GM23338 (cell line): ENCODE measurements at regions not wholly inside any gene's neighbourhood (a gene's known extent, or its start where the extent isn't known, plus 50 kb on each side); places are given as distances from the start of the nearest gene placed in this dataset.

Experiments
- ATAC-seq: fragments of 200-7000 bp; cut with Tn5 transposase; 3 replicates; pipeline ENCODE4 v1.9.1; 2020
- DNase-seq: peaks from one replicate; pipeline ENCODE4 v3.0.0-alpha.2; 2015; ENCODE audit warnings: low spot score
- H2AFZ ChIP-seq: fragments of 200-600 bp; sonication (generic); 2 replicates; pipeline ENCODE4 v1.8.0; 2016; ENCODE audit warnings: antibody characterized with exemption, mild to moderate bottlenecking, moderate library complexity
- H3F3A ChIP-seq: fragments of 200-600 bp; sonication (generic); replicated peaks from 2 replicates; pipeline ENCODE4 v1.8.0; 2017; ENCODE audit warnings: antibody characterized with exemption, mixed run types, low read depth
- H3K27ac ChIP-seq: fragments of 200-600 bp; sonication (generic); 2 replicates; pipeline ENCODE4 v1.6.1; 2016; ENCODE audit warnings: low read depth
- H3K27me3 ChIP-seq: fragments of 200-600 bp; sonication (generic); 2 replicates; pipeline ENCODE4 v1.8.0; 2016; ENCODE audit warnings: mild to moderate bottlenecking, mixed run types, moderate library complexity; ENCODE audit not compliant: insufficient read depth
- H3K36me3 ChIP-seq: fragments of 200-600 bp; sonication (generic); 2 replicates; pipeline ENCODE4 v1.8.0; 2016; ENCODE audit warnings: mild to moderate bottlenecking; ENCODE audit not compliant: insufficient read depth
- H3K4me1 ChIP-seq: fragments of 200-600 bp; sonication (generic); 2 replicates; pipeline ENCODE4 v1.8.0; 2016; ENCODE audit warnings: mild to moderate bottlenecking, moderate library complexity; ENCODE audit not compliant: insufficient read depth
- H3K4me2 ChIP-seq: fragments of 200-600 bp; sonication (generic); 2 replicates; pipeline ENCODE4 v1.7.1; 2017; ENCODE audit warnings: mixed run types
- H3K4me3 ChIP-seq: fragments of 200-600 bp; sonication (generic); 2 replicates; pipeline ENCODE4 v1.6.1; 2016; ENCODE audit warnings: mixed run types
- H3K79me2 ChIP-seq: fragments of 200-600 bp; sonication (generic); replicated peaks from 2 replicates; pipeline ENCODE4 v1.8.0; 2017; ENCODE audit warnings: mild to moderate bottlenecking; ENCODE audit not compliant: insufficient read depth
- H3K9me2 ChIP-seq: fragments of 200-600 bp; sonication (generic); 2 replicates; pipeline ENCODE4 v1.8.0; 2017; ENCODE audit not compliant: insufficient read depth
- H4K20me1 ChIP-seq: fragments of 200-600 bp; sonication (generic); replicated peaks from 2 replicates; pipeline ENCODE4 v1.8.0; 2017; ENCODE audit warnings: mild to moderate bottlenecking; ENCODE audit not compliant: insufficient read depth
- H3K27ac Mint-ChIP-seq: 2 replicates; pipeline ENCODE4 v1.8.0; 2020; ENCODE audit warnings: inconsistent platforms, mild to moderate bottlenecking, moderate library complexity, mixed read lengths
- H3K27me3 Mint-ChIP-seq: 3 replicates; pipeline ENCODE4 v1.8.0; 2022; ENCODE audit warnings: low read depth, mild to moderate bottlenecking, moderate library complexity, mixed read lengths, inconsistent platforms; ENCODE audit not compliant: insufficient read depth, poor library complexity
- H3K36me3 Mint-ChIP-seq: 3 replicates; pipeline ENCODE4 v1.8.0; 2021; ENCODE audit warnings: low read depth, mild to moderate bottlenecking, inconsistent platforms, moderate library complexity, mixed read lengths
- H3K4me1 Mint-ChIP-seq: 3 replicates; pipeline ENCODE4 v1.8.0; 2020; ENCODE audit warnings: mild to moderate bottlenecking, inconsistent platforms, mixed read lengths
- H3K4me3 Mint-ChIP-seq: 3 replicates; pipeline ENCODE4 v1.8.0; 2021; ENCODE audit warnings: moderate library complexity, mild to moderate bottlenecking, inconsistent platforms, mixed read lengths
- H3K9me3 Mint-ChIP-seq: 3 replicates; pipeline ENCODE4 v1.8.0; 2020; ENCODE audit warnings: moderate library complexity, mild to moderate bottlenecking, inconsistent platforms, mixed read lengths
- CTCF ChIP-seq, 2 experiments: fragments of 200-600 bp in 1 of 2; sonication (generic) in 1 of 2; conservative IDR thresholded peaks; 2 replicates each; pipeline versions ENCODE4 v1.5.1 to v1.6.1; 2016 to 2017; ENCODE audit warnings: antibody characterized with exemption in 2 of 2, low read depth in 2 of 2, mild to moderate bottlenecking in 2 of 2, moderate library complexity in 1 of 2
- ETS1 ChIP-seq: IDR thresholded peaks from 2 replicates; pipeline ENCODE4 v1.6.1; 2016; ENCODE audit warnings: antibody characterized with exemption
- EZH2 ChIP-seq: fragments of 200-600 bp; sonication (generic); IDR thresholded peaks from one replicate; pipeline ENCODE4 v1.8.0; 2017; ENCODE audit warnings: antibody characterized with exemption, mild to moderate bottlenecking, low read depth; ENCODE audit not compliant: unreplicated experiment
- POLR2AphosphoS5 ChIP-seq: IDR thresholded peaks from 2 replicates; pipeline ENCODE4 v1.6.1; 2016; ENCODE audit warnings: antibody characterized with exemption, low read depth
- ZNF114 ChIP-seq: fragments of 250-450 bp; sonication (Bioruptor Pico); IDR thresholded peaks from 2 replicates; pipeline ENCODE4 v1.5.0; 2020; ENCODE audit warnings: mild to moderate bottlenecking, moderate library complexity
- ZNF462 ChIP-seq: fragments of 250-450 bp; sonication (Bioruptor Pico); IDR thresholded peaks from 2 replicates; pipeline ENCODE4 v1.5.0; 2020; ENCODE audit warnings: mild to moderate bottlenecking, moderate library complexity

GRCh38 chr18:27600245-27600644 is 415.1 kb upstream of the CHST9 start (continued):
- TF ChIP-seq ZNF462 (CRISPR knock-in tag) (no peak), EZH2 (no peak), ZNF114 (no peak), ETS1 (no peak)

GRCh38 chr18:27599202-27599829 is 414.2 kb upstream of the CHST9 start:
- TF ChIP-seq CTCF (conservative IDR thresholded peaks at IDR 0.05; ENCODE audit: low read depth in 2 of 2), result peak; percentile 96
- TF ChIP-seq POLR2AphosphoS5, result no peak
- TF ChIP-seq ZNF462 (CRISPR knock-in tag), result no peak
- no peaks in the 10 kb centered on the region for H3F3A ChIP-seq
- H3K9me3 Mint-ChIP-seq, result peaks cover 13% of the 10 kb centered on the region
- H4K20me1 ChIP-seq, result no peaks in the 10 kb centered on the region
- no peaks in the 10 kb centered on the region for H3K79me2 ChIP-seq
- peaks cover 14% of the 10 kb centered on the region for H3K4me1 Mint-ChIP-seq
- H3K36me3 ChIP-seq, result no peaks in the 10 kb centered on the region
- H3K27ac ChIP-seq, result no peak overlapping the region
- peak; percentile 79 for DNase-seq
- H3K36me3 Mint-ChIP-seq, result peaks cover 12% of the 10 kb centered on the region
- H3K27me3 ChIP-seq, result no peaks in the 10 kb centered on the region
- H2AFZ ChIP-seq, result no peak overlapping the region
- H3K4me1 ChIP-seq, result peaks cover under 1% of the 10 kb centered on the region; the same call in 1 of the 2 replicates
- peak; percentile 54; the same call in 2 of the 3 replicates for ATAC-seq
- H3K9me2 ChIP-seq, result 0 out of 2 replicates have a peak, but pooled peaks cover 4% of the 10 kb centered on the region
- no peak overlapping the region for H3K4me2 ChIP-seq
- H3K27ac Mint-ChIP-seq, result no peak overlapping the region
- no peak overlapping the region for H3K4me3 ChIP-seq
- no peak overlapping the region for H3K4me3 Mint-ChIP-seq
- peaks cover 3% of the 10 kb centered on the region for H3K27me3 Mint-ChIP-seq
